CD4-positive, alpha-beta T cell treated with Interleukin-4 for 4 hours (primary cell): ENCODE measurements at regions not wholly inside any gene's neighbourhood (a gene's known extent, or its start where the extent isn't known, plus 50 kb on each side); places are given as distances from the start of the nearest gene placed in this dataset.
"Not testable (repeated sequence)": the region's sequence is repeated elsewhere in the genome, so short reads cannot be mapped to it uniquely, and the experiment has no call there.

Experiments used
- DNase-seq: peaks from one replicate; pipeline ENCODE4 v3.0.0-alpha.2; 2020

- DNase-seq: no peak
These were observed 49.7 kb downstream of the SIPA1L2 start for GRCh38 chr1:232579958-232580941.

GRCh38 chr1:232579466-232579865, 50.5 kb downstream of the SIPA1L2 start:
- no peak for DNase-seq

GRCh38 chr1:232578651-232579195, 51.2 kb downstream of the SIPA1L2 start:
- peak; percentile 31 for DNase-seq

GRCh38 chr1:232577772-232578171, 52.2 kb downstream of the SIPA1L2 start:
- DNase-seq: no peak

- DNase-seq: no peak
These were observed 53.4 kb downstream of the SIPA1L2 start for GRCh38 chr1:232576537-232576936.

GRCh38 chr1:232575763-232576040, 54.2 kb downstream of the SIPA1L2 start:
- no peak for DNase-seq

- no peak for DNase-seq
These were observed 54.8 kb downstream of the SIPA1L2 start for GRCh38 chr1:232574889-232575762.

GRCh38 chr1:232574077-232574476, 55.9 kb downstream of the SIPA1L2 start:
- DNase-seq: no peak

- DNase-seq: no peak
These were observed 58.4 kb downstream of the SIPA1L2 start for GRCh38 chr1:232571523-232571922.

- no peak for DNase-seq
These were observed 59.9 kb downstream of the SIPA1L2 start for GRCh38 chr1:232570007-232570406.

- DNase-seq: not testable (repeated sequence)
These were observed 60.4 kb downstream of the SIPA1L2 start for GRCh38 chr1:232569554-232569921.

- DNase-seq: no peak
These were observed 60.9 kb downstream of the SIPA1L2 start for GRCh38 chr1:232568906-232569553.

- DNase-seq: no peak
These were observed 61.5 kb downstream of the SIPA1L2 start for GRCh38 chr1:232568331-232568852.

- DNase-seq: no peak
These were observed 63.8 kb downstream of the SIPA1L2 start for GRCh38 chr1:232566093-232566492.

- no peak for DNase-seq
These were observed 67.0 kb downstream of the SIPA1L2 start for GRCh38 chr1:232562855-232563510.

- DNase-seq: no peak
These were observed 68.6 kb downstream of the SIPA1L2 start for GRCh38 chr1:232561381-232561780.

GRCh38 chr1:232560940-232561339, 69.0 kb downstream of the SIPA1L2 start:
- DNase-seq: no peak

GRCh38 chr1:232558954-232559353, 71.0 kb downstream of the SIPA1L2 start:
- DNase-seq: no peak

- DNase-seq: no peak
These were observed 72.3 kb downstream of the SIPA1L2 start for GRCh38 chr1:232557502-232558191.

GRCh38 chr1:232557096-232557495, 72.8 kb downstream of the SIPA1L2 start:
- no peak for DNase-seq

GRCh38 chr1:232556351-232556750, 73.6 kb downstream of the SIPA1L2 start:
- DNase-seq: no peak
